ENCODE measurements at regions not wholly inside any gene's neighbourhood (a gene's known extent, or its start where the extent isn't known, plus 50 kb on each side); places are given as distances from the start of the nearest gene placed in this dataset.
"Not testable (repeated sequence)": the region's sequence is repeated elsewhere in the genome, so short reads cannot be mapped to it uniquely, and the experiment has no call there.

GRCh38 chr16:85515319-85515745 is 97.8 kb upstream of the GSE1 start:
- Mint-ChIP-seq H3K9me3 (no peaks in the 10 kb centered on the region), H3K36me3 (ENCODE audit: low read depth) (no peaks in the 10 kb centered on the region), H3K27me3 (no peaks in the 10 kb centered on the region), H3K4me3 (no peak overlapping the region), H3K4me1 (ENCODE audit: low read depth) (no peaks in the 10 kb centered on the region), H3K27ac (no peak overlapping the region)

GRCh38 chr16:85515830-85516397 is 97.2 kb upstream of the GSE1 start:
- Mint-ChIP-seq H3K36me3 (ENCODE audit: low read depth) (no peaks in the 10 kb centered on the region), H3K4me1 (ENCODE audit: low read depth) (no peaks in the 10 kb centered on the region), H3K4me3 (no peak overlapping the region), H3K27me3 (no peaks in the 10 kb centered on the region), H3K27ac (no peak overlapping the region), H3K9me3 (no peaks in the 10 kb centered on the region)

GRCh38 chr16:85517154-85517553 is 96.0 kb upstream of the GSE1 start:
- H3K4me1 Mint-ChIP-seq (ENCODE audit: low read depth): no peaks in the 10 kb centered on the region
- H3K36me3 Mint-ChIP-seq (ENCODE audit: low read depth): no peaks in the 10 kb centered on the region
- no peak overlapping the region for H3K27ac Mint-ChIP-seq
- no peak overlapping the region for H3K4me3 Mint-ChIP-seq
- no peaks in the 10 kb centered on the region for H3K9me3 Mint-ChIP-seq
- H3K27me3 Mint-ChIP-seq: no peaks in the 10 kb centered on the region

- H3K4me3 Mint-ChIP-seq: no peak overlapping the region
- no peaks in the 10 kb centered on the region for H3K4me1 Mint-ChIP-seq (ENCODE audit: low read depth)
- H3K9me3 Mint-ChIP-seq: no peaks in the 10 kb centered on the region
- no peak overlapping the region for H3K27ac Mint-ChIP-seq
- H3K27me3 Mint-ChIP-seq: no peaks in the 10 kb centered on the region
- no peaks in the 10 kb centered on the region for H3K36me3 Mint-ChIP-seq (ENCODE audit: low read depth)
These were observed 95.5 kb upstream of the GSE1 start for GRCh38 chr16:85517563-85518179.

GRCh38 chr16:85518398-85519049 is 94.6 kb upstream of the GSE1 start:
- H3K27ac Mint-ChIP-seq: peak overlapping the region; percentile 1
- no peaks in the 10 kb centered on the region for H3K4me1 Mint-ChIP-seq (ENCODE audit: low read depth)
- H3K27me3 Mint-ChIP-seq: no peaks in the 10 kb centered on the region
- no peak overlapping the region for H3K4me3 Mint-ChIP-seq
- no peaks in the 10 kb centered on the region for H3K9me3 Mint-ChIP-seq
- H3K36me3 Mint-ChIP-seq (ENCODE audit: low read depth): no peaks in the 10 kb centered on the region

- H3K4me1 Mint-ChIP-seq (ENCODE audit: low read depth); H3K36me3 Mint-ChIP-seq (ENCODE audit: low read depth); H3K27me3 Mint-ChIP-seq; H3K9me3 Mint-ChIP-seq; H3K4me3 Mint-ChIP-seq: not testable (repeated sequence)
- H3K27ac Mint-ChIP-seq: peak overlapping the region; percentile 1
These were observed 94.1 kb upstream of the GSE1 start for GRCh38 chr16:85519050-85519440.

GRCh38 chr16:85519540-85520231 is 93.4 kb upstream of the GSE1 start:
- Mint-ChIP-seq H3K4me3 (peak overlapping the region; percentile 1), H3K27me3 (no peaks in the 10 kb centered on the region), H3K36me3 (ENCODE audit: low read depth) (no peaks in the 10 kb centered on the region), H3K4me1 (ENCODE audit: low read depth) (no peaks in the 10 kb centered on the region), H3K27ac (peak overlapping the region; percentile 76), H3K9me3 (no peaks in the 10 kb centered on the region)

- H3K36me3 Mint-ChIP-seq (ENCODE audit: low read depth): no peaks in the 10 kb centered on the region
- no peak overlapping the region for H3K4me3 Mint-ChIP-seq
- H3K9me3 Mint-ChIP-seq: no peaks in the 10 kb centered on the region
- H3K27ac Mint-ChIP-seq: no peak overlapping the region
- H3K27me3 Mint-ChIP-seq: no peaks in the 10 kb centered on the region
- no peaks in the 10 kb centered on the region for H3K4me1 Mint-ChIP-seq (ENCODE audit: low read depth)
These were observed 92.1 kb upstream of the GSE1 start for GRCh38 chr16:85520853-85521521.

- Mint-ChIP-seq H3K4me3 (no peak overlapping the region), H3K36me3 (ENCODE audit: low read depth) (no peaks in the 10 kb centered on the region), H3K9me3 (no peaks in the 10 kb centered on the region), H3K27ac (no peak overlapping the region), H3K27me3 (no peaks in the 10 kb centered on the region), H3K4me1 (ENCODE audit: low read depth) (no peaks in the 10 kb centered on the region)
These were observed 91.4 kb upstream of the GSE1 start for GRCh38 chr16:85521552-85522307.

- H3K4me1 Mint-ChIP-seq (ENCODE audit: low read depth): no peaks in the 10 kb centered on the region
- no peaks in the 10 kb centered on the region for H3K36me3 Mint-ChIP-seq (ENCODE audit: low read depth)
- H3K27ac Mint-ChIP-seq: no peak overlapping the region
- no peaks in the 10 kb centered on the region for H3K27me3 Mint-ChIP-seq
- H3K4me3 Mint-ChIP-seq: no peak overlapping the region
- no peaks in the 10 kb centered on the region for H3K9me3 Mint-ChIP-seq
These were observed 90.7 kb upstream of the GSE1 start for GRCh38 chr16:85522308-85522841.

- no peaks in the 10 kb centered on the region for H3K4me1 Mint-ChIP-seq (ENCODE audit: low read depth)
- no peaks in the 10 kb centered on the region for H3K9me3 Mint-ChIP-seq
- H3K27me3 Mint-ChIP-seq: no peaks in the 10 kb centered on the region
- H3K36me3 Mint-ChIP-seq (ENCODE audit: low read depth): no peaks in the 10 kb centered on the region
- H3K27ac Mint-ChIP-seq: no peak overlapping the region
- no peak overlapping the region for H3K4me3 Mint-ChIP-seq
These were observed 90.1 kb upstream of the GSE1 start for GRCh38 chr16:85522842-85523601.

- Mint-ChIP-seq H3K4me3 (no peak overlapping the region), H3K9me3 (no peaks in the 10 kb centered on the region), H3K27ac (no peak overlapping the region), H3K27me3 (no peaks in the 10 kb centered on the region), H3K36me3 (ENCODE audit: low read depth) (no peaks in the 10 kb centered on the region), H3K4me1 (ENCODE audit: low read depth) (no peaks in the 10 kb centered on the region)
These were observed 89.3 kb upstream of the GSE1 start for GRCh38 chr16:85523602-85524364.

GRCh38 chr16:85524365-85524629 is 88.8 kb upstream of the GSE1 start:
- Mint-ChIP-seq H3K4me1 (ENCODE audit: low read depth) (no peaks in the 10 kb centered on the region), H3K36me3 (ENCODE audit: low read depth) (no peaks in the 10 kb centered on the region), H3K4me3 (no peak overlapping the region), H3K27ac (no peak overlapping the region), H3K9me3 (no peaks in the 10 kb centered on the region), H3K27me3 (no peaks in the 10 kb centered on the region)

All from stimulated activated naive CD8-positive, alpha-beta T cell treated with anti-CD3 and anti-CD28 coated beads, Interleukin-15, Interleukin-2, amounts not matched to agents 100 ng/mL and 50 ng/mL, for 24 hours (primary cell).